ENCODE measurements at regions not wholly inside any gene's neighbourhood (a gene's known extent, or its start where the extent isn't known, plus 50 kb on each side); places are given as distances from the start of the nearest gene placed in this dataset.

- TF ChIP-seq CTCF (IDR thresholded peaks at IDR 0.05; ENCODE audit: control insufficient read depth, insufficient read depth, low read depth, low read length, missing control alignments), result no peak
- DNase-seq (ENCODE audit: low read depth), result no peak
- no peak overlapping the region for H3K4me3 ChIP-seq (ENCODE audit: control insufficient read depth, low read depth, low read length)
These were observed 230.9 kb downstream of the GAS1 start for GRCh38 chr9:86716326-86716922.

- no peak for TF ChIP-seq CTCF (IDR thresholded peaks at IDR 0.05; ENCODE audit: control insufficient read depth, insufficient read depth, low read depth, low read length, missing control alignments)
- peak; percentile 72 for DNase-seq (ENCODE audit: low read depth)
These were observed 232.3 kb downstream of the GAS1 start for GRCh38 chr9:86714999-86715398.

GRCh38 chr9:86713970-86714369 is 233.3 kb downstream of the GAS1 start:
- TF ChIP-seq CTCF (IDR thresholded peaks at IDR 0.05; ENCODE audit: control insufficient read depth, insufficient read depth, low read depth, low read length, missing control alignments), result no peak
- H3K4me3 ChIP-seq (ENCODE audit: control insufficient read depth, low read depth, low read length), result no peak overlapping the region
- peak; percentile 63 for DNase-seq (ENCODE audit: low read depth)

More at GRCh38 chr9:86714999-86715398, 232.3 kb downstream of the GAS1 start:
- no peak overlapping the region for H3K4me3 ChIP-seq (ENCODE audit: control insufficient read depth, low read depth, low read length)

- no peak for DNase-seq (ENCODE audit: low read depth)
- H3K4me3 ChIP-seq (ENCODE audit: control insufficient read depth, low read depth, low read length), result no peak overlapping the region
- no peak for TF ChIP-seq CTCF (IDR thresholded peaks at IDR 0.05; ENCODE audit: control insufficient read depth, insufficient read depth, low read depth, low read length, missing control alignments)
These were observed 233.8 kb downstream of the GAS1 start for GRCh38 chr9:86713470-86713869.

GRCh38 chr9:86708918-86709835 is 238.1 kb downstream of the GAS1 start:
- no peak overlapping the region for H3K4me3 ChIP-seq (ENCODE audit: control insufficient read depth, low read depth, low read length)
- TF ChIP-seq CTCF (IDR thresholded peaks at IDR 0.05; ENCODE audit: control insufficient read depth, insufficient read depth, low read depth, low read length, missing control alignments), result no peak
- no peak for DNase-seq (ENCODE audit: low read depth)

GRCh38 chr9:86707932-86708510 is 239.3 kb downstream of the GAS1 start:
- TF ChIP-seq CTCF (IDR thresholded peaks at IDR 0.05; ENCODE audit: control insufficient read depth, insufficient read depth, low read depth, low read length, missing control alignments), result no peak
- no peak overlapping the region for H3K4me3 ChIP-seq (ENCODE audit: control insufficient read depth, low read depth, low read length)
- no peak for DNase-seq (ENCODE audit: low read depth)

Measured in AG09309 (cell line).